Ovary (tissue), 3 donors: ENCODE measurements at regions not wholly inside any gene's neighbourhood (a gene's known extent, or its start where the extent isn't known, plus 50 kb on each side); places are given as distances from the start of the nearest gene placed in this dataset.

Experiments
- CTCF ChIP-seq, 3 donors: fragments of 450-650 bp in 2 of 3; fragments of 200-600 bp in 1 of 3; IDR thresholded peaks; one replicate each; pipeline versions ENCODE4 v1.5.1 to v1.8.0; 2016 to 2022; ENCODE audit warnings: antibody characterized with exemption in 3 of 3, mild to moderate bottlenecking in 1 of 3
- EP300 ChIP-seq: sonication (generic); formaldehyde crosslinking; IDR thresholded peaks from one replicate; pipeline ENCODE4 v1.6.1; 2017; ENCODE audit warnings: antibody characterized with exemption
- POLR2A ChIP-seq: fragments of 450-650 bp; IDR thresholded peaks from one replicate; pipeline ENCODE4 v1.6.1; 2017; ENCODE audit warnings: antibody characterized with exemption, mild to moderate bottlenecking, moderate library complexity
- donor health status: DM: no; HTN: no; CAD: no.

GRCh38 chr15:31444844-31445243 is 118.2 kb downstream of the KLF13 start:
- no peak for TF ChIP-seq CTCF (IDR thresholded peaks at IDR 0.05)
- no peak for TF ChIP-seq POLR2A
- no peak for TF ChIP-seq EP300
